ENCODE measurements at regions not wholly inside any gene's neighbourhood (a gene's known extent, or its start where the extent isn't known, plus 50 kb on each side); places are given as distances from the start of the nearest gene placed in this dataset.
"Not testable (repeated sequence)": the region's sequence is repeated elsewhere in the genome, so short reads cannot be mapped to it uniquely, and the experiment has no call there.

DNA sequence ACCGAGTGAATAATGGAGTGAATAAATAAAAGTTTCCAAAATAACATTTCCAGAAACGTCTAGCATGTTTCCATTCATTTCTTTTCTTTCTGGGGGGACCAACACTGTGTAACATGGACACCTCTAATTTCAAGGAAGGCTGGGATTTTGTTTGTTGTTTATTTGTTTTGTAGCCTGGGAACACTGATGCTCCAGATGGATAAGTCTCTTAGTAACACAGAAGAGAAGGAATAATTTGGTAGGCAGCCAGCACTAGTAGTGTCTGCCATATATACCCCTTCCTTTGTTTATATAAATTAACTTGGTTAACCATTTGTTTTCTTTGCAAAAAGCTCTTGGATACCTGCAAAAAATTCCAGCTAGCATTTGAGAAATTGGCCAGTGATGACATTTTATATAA, 411.4 kb upstream of the DEPDC1 start:
- Histone ChIP-seq H3F3A (ENCODE audit: insufficient read depth) (no peaks in the 10 kb centered on the region), H3K9me2 (ENCODE audit: insufficient read depth) (no peaks in the 10 kb centered on the region)
- 0 to 3% methylated on average over 2 of the region's 2 CpGs for WGBS, 2 experiments (ENCODE audit: low coverage in 1 of 2, low lambda C conversion rate in 2 of 2, missing lambda C conversion rate in 2 of 2)

DNA sequence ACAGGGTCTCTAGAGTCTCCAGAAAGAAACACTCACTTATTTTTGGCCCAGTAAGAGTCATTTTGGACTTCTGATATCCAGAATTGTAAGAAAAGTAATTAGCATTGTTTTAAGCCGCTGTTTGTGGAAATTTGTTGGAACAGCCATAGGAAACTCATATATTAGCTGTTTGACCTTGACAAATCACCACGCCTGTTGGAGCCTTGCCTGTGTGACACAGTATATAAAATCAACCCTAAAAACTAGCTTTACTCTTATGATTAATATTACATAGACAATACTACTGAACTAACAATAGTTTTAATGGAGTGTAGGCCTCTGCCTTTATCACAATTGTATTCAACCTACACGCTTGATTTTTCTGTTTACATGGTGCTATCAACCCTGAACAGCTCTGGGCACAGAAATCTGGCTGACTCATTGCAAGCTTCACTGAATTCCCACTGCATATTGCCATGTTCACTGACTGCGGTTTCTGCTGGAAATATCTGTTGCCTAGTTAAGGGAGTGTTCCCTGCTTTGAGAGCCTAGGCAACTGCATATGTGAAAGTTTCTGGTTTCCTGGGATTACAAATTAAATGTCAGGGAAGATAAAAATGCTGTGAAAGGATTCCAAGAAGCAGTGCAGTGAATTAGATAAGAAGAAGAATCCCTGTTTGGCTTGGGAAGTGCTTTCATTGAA, 419.5 kb upstream of the DEPDC1 start:
- H4K20me1 ChIP-seq (ENCODE audit: insufficient read depth), result no peaks in the 10 kb centered on the region
- DNase-seq, result peak; percentile 30
- H3K79me2 ChIP-seq (ENCODE audit: insufficient read depth), result no peaks in the 10 kb centered on the region
- TF ChIP-seq EZH2 (IDR thresholded peaks at IDR 0.05; ENCODE audit: insufficient read depth, poor library complexity, severe bottlenecking) (no peak), EZH2phosphoT487 (IDR thresholded peaks at IDR 0.05; ENCODE audit: insufficient read depth, low read depth) (no peak)
- H3K27me3 ChIP-seq (replicated peaks; ENCODE audit: insufficient read depth), result no peaks in the 10 kb centered on the region
- H2AFZ ChIP-seq, result no peak overlapping the region
- H3F3A ChIP-seq (ENCODE audit: insufficient read depth), result no peaks in the 10 kb centered on the region
- no peak overlapping the region for H3K27ac ChIP-seq
- H3K4me2 ChIP-seq (ENCODE audit: unreplicated experiment), result no peak overlapping the region
- H3K4me3 ChIP-seq, result no peak overlapping the region
- H3K9ac ChIP-seq, result no peak overlapping the region
- H3K4me1 ChIP-seq (ENCODE audit: insufficient read depth), result no peaks in the 10 kb centered on the region
- H3K9me2 ChIP-seq (ENCODE audit: insufficient read depth), result no peaks in the 10 kb centered on the region
- in situ Hi-C loops (cut with MboI), result no loop called here
- H3K36me3 ChIP-seq (ENCODE audit: low read depth), result no peaks in the 10 kb centered on the region
- WGBS, 2 experiments (ENCODE audit: low coverage in 1 of 2, low lambda C conversion rate in 2 of 2, missing lambda C conversion rate in 2 of 2), result 11% methylated on average over 4 of the region's 4 CpGs
- H3K9me3 ChIP-seq (ENCODE audit: low read depth), result no peaks in the 10 kb centered on the region

More for the DNA sequence above, 411.4 kb upstream of the DEPDC1 start:
- no peak for DNase-seq
- no peak overlapping the region for H2AFZ ChIP-seq
- no peaks in the 10 kb centered on the region for H3K27me3 ChIP-seq (replicated peaks; ENCODE audit: insufficient read depth)
- no peaks in the 10 kb centered on the region for H3K9me3 ChIP-seq (ENCODE audit: low read depth)
- no peaks in the 10 kb centered on the region for H3K4me1 ChIP-seq (ENCODE audit: insufficient read depth)
- no peaks in the 10 kb centered on the region for H3K36me3 ChIP-seq (ENCODE audit: low read depth)
- H3K9ac ChIP-seq, result no peak overlapping the region
- no peak overlapping the region for H3K4me3 ChIP-seq
- H3K27ac ChIP-seq, result no peak overlapping the region
- H3K4me2 ChIP-seq (ENCODE audit: unreplicated experiment), result no peak overlapping the region
- H3K79me2 ChIP-seq (ENCODE audit: insufficient read depth), result no peaks in the 10 kb centered on the region
- in situ Hi-C loops (cut with MboI), result no loop called here
- no peak for TF ChIP-seq EZH2phosphoT487 (IDR thresholded peaks at IDR 0.05; ENCODE audit: insufficient read depth, low read depth)
- TF ChIP-seq EZH2 (IDR thresholded peaks at IDR 0.05; ENCODE audit: insufficient read depth, poor library complexity, severe bottlenecking), result no peak
- H4K20me1 ChIP-seq (ENCODE audit: insufficient read depth), result no peaks in the 10 kb centered on the region

DNA sequence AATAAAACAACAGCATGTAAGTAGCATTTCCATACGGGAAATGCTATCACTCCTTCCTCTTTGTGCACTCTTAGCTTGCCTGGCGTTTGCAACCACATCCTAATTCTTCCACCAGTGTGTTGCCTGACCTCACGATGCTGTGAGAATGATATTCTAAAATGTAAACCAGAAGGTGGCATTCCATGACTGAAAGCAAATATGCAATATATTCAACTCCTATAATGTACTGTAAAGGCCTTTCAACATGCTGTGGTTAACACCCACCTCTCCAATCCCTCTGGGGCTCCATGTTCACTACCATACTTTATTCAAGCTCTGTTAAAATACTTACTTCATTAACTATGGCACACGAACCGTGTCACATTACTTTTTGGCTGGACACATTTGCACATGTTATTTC, 420.6 kb upstream of the DEPDC1 start:
- 3 to 4% methylated on average over 5 of the region's 5 CpGs for WGBS, 2 experiments (ENCODE audit: low coverage in 1 of 2, low lambda C conversion rate in 2 of 2, missing lambda C conversion rate in 2 of 2)
- Histone ChIP-seq H3K9me2 (ENCODE audit: insufficient read depth) (no peaks in the 10 kb centered on the region), H3K9ac (no peak overlapping the region), H3K36me3 (ENCODE audit: low read depth) (no peaks in the 10 kb centered on the region), H3K4me2 (ENCODE audit: unreplicated experiment) (no peak overlapping the region), H3K4me3 (no peak overlapping the region), H3K27me3 (replicated peaks; ENCODE audit: insufficient read depth) (no peaks in the 10 kb centered on the region), H3K79me2 (ENCODE audit: insufficient read depth) (no peaks in the 10 kb centered on the region), H3F3A (ENCODE audit: insufficient read depth) (no peaks in the 10 kb centered on the region), H3K4me1 (ENCODE audit: insufficient read depth) (no peaks in the 10 kb centered on the region), H3K9me3 (ENCODE audit: low read depth) (no peaks in the 10 kb centered on the region), H4K20me1 (ENCODE audit: insufficient read depth) (no peaks in the 10 kb centered on the region), H3K27ac (no peak overlapping the region), H2AFZ (no peak overlapping the region)
- TF ChIP-seq EZH2phosphoT487 (IDR thresholded peaks at IDR 0.05; ENCODE audit: insufficient read depth, low read depth), result no peak
- TF ChIP-seq EZH2 (IDR thresholded peaks at IDR 0.05; ENCODE audit: insufficient read depth, poor library complexity, severe bottlenecking), result no peak
- in situ Hi-C loops (cut with MboI), result no loop called here
- no peak for DNase-seq

DNA sequence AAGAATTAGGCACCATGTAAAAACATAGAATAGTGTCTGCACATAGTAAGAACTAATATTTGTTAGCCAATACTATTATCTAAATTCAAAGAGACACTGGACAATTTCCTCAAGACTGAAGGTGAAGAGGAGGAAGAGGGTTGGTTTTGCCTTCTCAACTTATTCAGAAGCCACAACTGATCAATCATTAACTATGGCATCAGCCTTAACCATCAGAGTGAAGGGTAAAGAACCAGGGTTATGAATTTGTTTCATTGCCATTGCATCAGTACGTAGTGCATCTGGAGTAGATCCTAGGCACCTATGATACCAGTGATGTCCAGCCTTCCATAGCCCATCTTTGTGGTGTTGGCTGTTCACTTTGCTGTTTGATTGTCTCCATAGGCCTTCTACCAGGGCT, 421.7 kb upstream of the DEPDC1 start:
- Histone ChIP-seq H2AFZ (no peak overlapping the region), H3K79me2 (ENCODE audit: insufficient read depth) (no peaks in the 10 kb centered on the region), H3K9me2 (ENCODE audit: insufficient read depth) (no peaks in the 10 kb centered on the region), H3K9me3 (ENCODE audit: low read depth) (peaks cover 3% of the 10 kb centered on the region), H3K4me3 (no peak overlapping the region), H3F3A (ENCODE audit: insufficient read depth) (no peaks in the 10 kb centered on the region), H3K4me1 (ENCODE audit: insufficient read depth) (no peaks in the 10 kb centered on the region), H4K20me1 (ENCODE audit: insufficient read depth) (no peaks in the 10 kb centered on the region), H3K27ac (no peak overlapping the region), H3K36me3 (ENCODE audit: low read depth) (no peaks in the 10 kb centered on the region), H3K9ac (no peak overlapping the region), H3K4me2 (ENCODE audit: unreplicated experiment) (no peak overlapping the region), H3K27me3 (replicated peaks; ENCODE audit: insufficient read depth) (no peaks in the 10 kb centered on the region)
- DNase-seq, result no peak
- no peak for TF ChIP-seq EZH2phosphoT487 (IDR thresholded peaks at IDR 0.05; ENCODE audit: insufficient read depth, low read depth)
- in situ Hi-C loops (cut with MboI), result no loop called here
- WGBS, 2 experiments (ENCODE audit: low coverage in 1 of 2, low lambda C conversion rate in 2 of 2, missing lambda C conversion rate in 2 of 2), result 10 to 26% methylated on average over 1 of the region's 1 CpG

DNA sequence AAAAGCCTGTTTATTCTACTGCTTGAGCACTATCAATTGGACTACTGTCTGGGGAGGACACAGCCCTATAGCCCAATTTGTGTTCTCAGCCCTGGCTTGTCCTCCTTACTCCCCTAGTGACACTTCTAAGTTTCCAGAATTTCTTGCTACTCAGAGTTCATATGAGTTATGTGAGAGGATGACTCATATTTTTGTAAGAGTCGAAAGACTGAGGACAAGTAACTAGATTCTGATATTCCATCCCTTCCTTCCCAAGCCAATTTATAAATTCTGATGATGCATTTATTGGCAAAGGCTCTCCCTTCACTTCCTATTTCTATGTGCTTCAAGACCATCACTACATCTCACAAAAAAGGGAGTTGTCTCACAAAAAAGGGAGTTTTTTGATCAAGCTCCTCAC, 422.2 kb upstream of the DEPDC1 start:
- no peak overlapping the region for H3K4me3 ChIP-seq
- H3K27ac ChIP-seq, result no peak overlapping the region
- no peaks in the 10 kb centered on the region for H4K20me1 ChIP-seq (ENCODE audit: insufficient read depth)
- no peak overlapping the region for H3K9ac ChIP-seq
- no peak for DNase-seq
- H3K4me1 ChIP-seq (ENCODE audit: insufficient read depth), result no peaks in the 10 kb centered on the region
- in situ Hi-C loops (cut with MboI), result no loop called here
- TF ChIP-seq EZH2 (IDR thresholded peaks at IDR 0.05; ENCODE audit: insufficient read depth, poor library complexity, severe bottlenecking) (no peak), EZH2phosphoT487 (IDR thresholded peaks at IDR 0.05; ENCODE audit: insufficient read depth, low read depth) (no peak)
- WGBS, 2 experiments (ENCODE audit: low coverage in 1 of 2, low lambda C conversion rate in 2 of 2, missing lambda C conversion rate in 2 of 2), result 0 to 3% methylated on average over 1 of the region's 1 CpG
- no peak overlapping the region for H2AFZ ChIP-seq
- H3K9me3 ChIP-seq (ENCODE audit: low read depth), result peaks cover 3% of the 10 kb centered on the region
- no peaks in the 10 kb centered on the region for H3K79me2 ChIP-seq (ENCODE audit: insufficient read depth)
- H3F3A ChIP-seq (ENCODE audit: insufficient read depth), result no peaks in the 10 kb centered on the region
- H3K9me2 ChIP-seq (ENCODE audit: insufficient read depth), result no peaks in the 10 kb centered on the region
- no peaks in the 10 kb centered on the region for H3K27me3 ChIP-seq (replicated peaks; ENCODE audit: insufficient read depth)
- no peaks in the 10 kb centered on the region for H3K36me3 ChIP-seq (ENCODE audit: low read depth)
- no peak overlapping the region for H3K4me2 ChIP-seq (ENCODE audit: unreplicated experiment)

DNA sequence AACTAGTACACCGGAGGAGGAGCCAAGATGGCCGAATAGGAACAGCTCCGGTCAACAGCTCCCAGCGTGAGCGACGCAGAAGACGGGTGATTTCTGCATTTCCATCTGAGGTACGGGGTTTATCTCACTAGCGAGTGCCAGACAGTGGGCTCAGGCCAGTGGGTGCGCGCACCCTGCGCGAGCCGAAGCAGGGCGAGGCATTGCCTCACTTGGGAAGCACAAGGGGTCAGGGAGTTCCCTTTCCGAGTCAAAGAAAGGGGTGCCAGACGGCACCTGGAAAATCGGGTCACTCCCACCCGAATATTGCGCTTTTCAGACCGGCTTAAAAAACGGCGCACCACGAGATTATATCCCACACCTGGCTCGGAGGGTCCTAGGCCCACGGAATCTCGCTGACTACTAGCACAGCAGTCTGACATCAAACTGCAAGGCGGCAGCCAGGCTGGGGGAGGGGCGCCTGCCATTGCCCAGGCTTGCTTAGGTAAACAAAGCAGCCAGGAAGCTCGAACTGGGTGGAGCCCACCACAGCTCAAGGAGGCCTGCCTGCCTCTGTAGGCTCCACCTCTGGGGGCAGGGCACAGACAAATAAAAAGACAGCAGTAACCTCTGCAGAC, 426.7 kb upstream of the DEPDC1 start:
- H3K4me3 ChIP-seq; H3F3A ChIP-seq (ENCODE audit: insufficient read depth); H3K36me3 ChIP-seq (ENCODE audit: low read depth); H3K4me1 ChIP-seq (ENCODE audit: insufficient read depth); H3K9me2 ChIP-seq (ENCODE audit: insufficient read depth); H4K20me1 ChIP-seq (ENCODE audit: insufficient read depth); DNase-seq; H2AFZ ChIP-seq; H3K27ac ChIP-seq; H3K9ac ChIP-seq; in situ Hi-C loops (cut with MboI); H3K9me3 ChIP-seq (ENCODE audit: low read depth); H3K79me2 ChIP-seq (ENCODE audit: insufficient read depth); H3K4me2 ChIP-seq (ENCODE audit: unreplicated experiment); H3K27me3 ChIP-seq (replicated peaks; ENCODE audit: insufficient read depth): not testable (repeated sequence)
- 59 to 60% methylated on average over 29 to 30 of the region's 30 CpGs for WGBS, 2 experiments (ENCODE audit: low coverage in 1 of 2, low lambda C conversion rate in 2 of 2, missing lambda C conversion rate in 2 of 2)

Data from GM23248 (cell line).